Stimulated activated CD4-positive, alpha-beta T cell treated with anti-CD3 and anti-CD28 coated beads, Interleukin-12 subunit alpha, Interleukin-12 subunit beta, amount 100 ng/mL, for 24 hours (primary cell): ENCODE measurements at regions not wholly inside any gene's neighbourhood (a gene's known extent, or its start where the extent isn't known, plus 50 kb on each side); places are given as distances from the start of the nearest gene placed in this dataset.

ENCODE experiments used
- DNase-seq, 2 experiments: peaks; one replicate each; pipeline ENCODE4 v3.0.0-alpha.2; 2020; ENCODE audit warnings: low read depth in 2 of 2

GRCh38 chr5:7955476-7955875 lies 86.5 kb downstream of the MTRR start:
- no peak for DNase-seq

- DNase-seq: no peak
These were observed 88.4 kb downstream of the MTRR start for GRCh38 chr5:7957329-7957728.

GRCh38 chr5:7960142-7960541 lies 91.2 kb downstream of the MTRR start:
- no peak for DNase-seq

- DNase-seq: no peak
These were observed 92.6 kb downstream of the MTRR start for GRCh38 chr5:7961540-7961939.

- DNase-seq: no peak
These were observed 101.9 kb downstream of the MTRR start for GRCh38 chr5:7970816-7971215.

GRCh38 chr5:7976411-7977190 lies 107.7 kb downstream of the MTRR start:
- no peak for DNase-seq

- DNase-seq: no peak
These were observed 109.2 kb downstream of the MTRR start for GRCh38 chr5:7978114-7978513.

GRCh38 chr5:7978991-7979390 lies 110.0 kb downstream of the MTRR start:
- DNase-seq: no peak

- DNase-seq: no peak
These were observed 111.9 kb downstream of the MTRR start for GRCh38 chr5:7980881-7981280.

- DNase-seq: no peak
These were observed 114.5 kb downstream of the MTRR start for GRCh38 chr5:7983433-7983832.

- no peak for DNase-seq
These were observed 122.3 kb downstream of the MTRR start for GRCh38 chr5:7991125-7991821.

- no peak for DNase-seq
These were observed 126.8 kb downstream of the MTRR start for GRCh38 chr5:7995688-7996294.

GRCh38 chr5:8005416-8005815 lies 136.5 kb downstream of the MTRR start:
- DNase-seq: no peak

- no peak for DNase-seq
These were observed 143.4 kb downstream of the MTRR start for GRCh38 chr5:8012131-8012977.

- no peak for DNase-seq
These were observed 145.2 kb downstream of the MTRR start for GRCh38 chr5:8013948-8014710.

- no peak for DNase-seq
These were observed 150.8 kb downstream of the MTRR start for GRCh38 chr5:8019719-8020218.

GRCh38 chr5:8020861-8021514 lies 152.0 kb downstream of the MTRR start:
- no peak for DNase-seq

- no peak for DNase-seq
These were observed 159.3 kb downstream of the MTRR start for GRCh38 chr5:8028243-8028642.

- no peak for DNase-seq
These were observed 164.3 kb downstream of the MTRR start for GRCh38 chr5:8033261-8033660.

- no peak for DNase-seq
These were observed 165.9 kb downstream of the MTRR start for GRCh38 chr5:8034852-8035251.

- no peak for DNase-seq
These were observed 180.0 kb downstream of the MTRR start for GRCh38 chr5:8048920-8049319.
